IPS-NIHi11 (cell line): ENCODE measurements at regions not wholly inside any gene's neighbourhood (a gene's known extent, or its start where the extent isn't known, plus 50 kb on each side); places are given as distances from the start of the nearest gene placed in this dataset.

ENCODE experiments used
- DNase-seq: peaks from one replicate; pipeline ENCODE4 v3.0.0; 2012; ENCODE audit warnings: mixed read lengths, low spot score

GRCh38 chr16:79297805-79298204 lies 302.7 kb downstream of the MAF start:
- no peak for DNase-seq

GRCh38 chr16:79297296-79297695 lies 303.2 kb downstream of the MAF start:
- no peak for DNase-seq

- no peak for DNase-seq
Measured at GRCh38 chr16:79296491-79296890, 304.0 kb downstream of the MAF start.

GRCh38 chr16:79295746-79296145 lies 304.8 kb downstream of the MAF start:
- no peak for DNase-seq

GRCh38 chr16:79295162-79295561 lies 305.4 kb downstream of the MAF start:
- no peak for DNase-seq

GRCh38 chr16:79294568-79294967 lies 306.0 kb downstream of the MAF start:
- DNase-seq = no peak

- DNase-seq = no peak
Measured at GRCh38 chr16:79293836-79294460, 306.6 kb downstream of the MAF start.

- DNase-seq = no peak
Measured at GRCh38 chr16:79288066-79288465, 312.5 kb downstream of the MAF start.

- DNase-seq = no peak
Measured at GRCh38 chr16:79287424-79287917, 313.1 kb downstream of the MAF start.

GRCh38 chr16:79286646-79287423 lies 313.7 kb downstream of the MAF start:
- peak; percentile 29 for DNase-seq

GRCh38 chr16:79284766-79285165 lies 315.8 kb downstream of the MAF start:
- no peak for DNase-seq

GRCh38 chr16:79283578-79283977 lies 317.0 kb downstream of the MAF start:
- no peak for DNase-seq

GRCh38 chr16:79282806-79283205 lies 317.7 kb downstream of the MAF start:
- no peak for DNase-seq

GRCh38 chr16:79278506-79278905 lies 322.0 kb downstream of the MAF start:
- DNase-seq = no peak

GRCh38 chr16:79276501-79276900 lies 324.0 kb downstream of the MAF start:
- no peak for DNase-seq

- DNase-seq = no peak
Measured at GRCh38 chr16:79274264-79274663, 326.3 kb downstream of the MAF start.

GRCh38 chr16:79272141-79272577 lies 328.4 kb downstream of the MAF start:
- DNase-seq = no peak

GRCh38 chr16:79271583-79271982 lies 329.0 kb downstream of the MAF start:
- no peak for DNase-seq

GRCh38 chr16:79270011-79270410 lies 330.5 kb downstream of the MAF start:
- no peak for DNase-seq

- DNase-seq = no peak
Measured at GRCh38 chr16:79269211-79269863, 331.2 kb downstream of the MAF start.

GRCh38 chr16:79267781-79268180 lies 332.8 kb downstream of the MAF start:
- no peak for DNase-seq

- no peak for DNase-seq
Measured at GRCh38 chr16:79267146-79267545, 333.4 kb downstream of the MAF start.

- no peak for DNase-seq
Measured at GRCh38 chr16:79265701-79266100, 334.8 kb downstream of the MAF start.
